Gastroesophageal sphincter (tissue), 3 donors: ENCODE measurements at regions not wholly inside any gene's neighbourhood (a gene's known extent, or its start where the extent isn't known, plus 50 kb on each side); places are given as distances from the start of the nearest gene placed in this dataset.

ENCODE experiments used
- CTCF ChIP-seq, 4 experiments: fragments of 200-600 bp in 2 of 4; fragments of 450-650 bp in 2 of 4; sonication (generic) in 1 of 4; IDR thresholded peaks; one replicate each; pipeline ENCODE4 v1.5.1; 2017 to 2019; ENCODE audit warnings: antibody characterized with exemption in 4 of 4, mild to moderate bottlenecking in 2 of 4, moderate library complexity in 2 of 4
- POLR2AphosphoS5 ChIP-seq: sonication (generic); formaldehyde crosslinking; IDR thresholded peaks from one replicate; pipeline ENCODE4 v1.6.1; 2017; ENCODE audit warnings: antibody characterized with exemption

GRCh38 chr15:95235033-95235432 lies 1003.7 kb downstream of the MCTP2 start:
- TF ChIP-seq CTCF (IDR thresholded peaks at IDR 0.05): no peak
- TF ChIP-seq POLR2AphosphoS5: no peak
